AG09309 (cell line): ENCODE measurements at regions not wholly inside any gene's neighbourhood (a gene's known extent, or its start where the extent isn't known, plus 50 kb on each side); places are given as distances from the start of the nearest gene placed in this dataset.

Experiments used
- DNase-seq: peaks from one replicate; pipeline ENCODE4 v3.0.0-alpha.2; 2010; ENCODE audit warnings: low read depth
- H3K4me3 ChIP-seq: 2 replicates; pipeline ENCODE4 v1.5.1; 2011; ENCODE audit warnings: mild to moderate bottlenecking, low read depth, low read length, moderate library complexity; ENCODE audit not compliant: control insufficient read depth
- CTCF ChIP-seq: IDR thresholded peaks from 2 replicates; pipeline ENCODE4 v1.5.1; 2011; ENCODE audit warnings: mild to moderate bottlenecking, low read depth, low read length, inconsistent platforms; ENCODE audit not compliant: insufficient read depth, control insufficient read depth; ENCODE audit errors: missing control alignments

GRCh38 chr21:35611708-35612132 is 448.6 kb downstream of the SETD4 start:
- H3K4me3 ChIP-seq = no peak overlapping the region
- DNase-seq = no peak
- TF ChIP-seq CTCF = no peak

- H3K4me3 ChIP-seq = no peak overlapping the region
- DNase-seq = no peak
- no peak for TF ChIP-seq CTCF
These were observed 451.1 kb downstream of the SETD4 start for GRCh38 chr21:35609263-35609662.

- TF ChIP-seq CTCF = no peak
- no peak for DNase-seq
- no peak overlapping the region for H3K4me3 ChIP-seq
These were observed 452.9 kb downstream of the SETD4 start for GRCh38 chr21:35607406-35607805.

- H3K4me3 ChIP-seq = no peak overlapping the region
- DNase-seq = no peak
- TF ChIP-seq CTCF = no peak
These were observed 453.7 kb downstream of the SETD4 start for GRCh38 chr21:35606578-35606977.

- H3K4me3 ChIP-seq = no peak overlapping the region
- TF ChIP-seq CTCF = no peak
- DNase-seq = no peak
These were observed 454.2 kb downstream of the SETD4 start for GRCh38 chr21:35606146-35606545.

- peak; percentile 4 for TF ChIP-seq CTCF
- no peak for DNase-seq
- H3K4me3 ChIP-seq = no peak overlapping the region
These were observed 456.8 kb downstream of the SETD4 start for GRCh38 chr21:35603494-35603893.

GRCh38 chr21:35602811-35603362 is 457.4 kb downstream of the SETD4 start:
- TF ChIP-seq CTCF = no peak
- no peak for DNase-seq
- no peak overlapping the region for H3K4me3 ChIP-seq
